GM12873 (cell line): ENCODE measurements at regions not wholly inside any gene's neighbourhood (a gene's known extent, or its start where the extent isn't known, plus 50 kb on each side); places are given as distances from the start of the nearest gene placed in this dataset.

Experiments used
- TF ChIP-seq, protein P1 (sequence below): IDR thresholded peaks from 2 replicates; pipeline ENCODE4 v1.5.1; 2012; ENCODE audit warnings: low read depth, mild to moderate bottlenecking, moderate library complexity, low read length, control low read depth; ENCODE audit not compliant: insufficient read depth; ENCODE audit errors: missing control alignments

DNA sequence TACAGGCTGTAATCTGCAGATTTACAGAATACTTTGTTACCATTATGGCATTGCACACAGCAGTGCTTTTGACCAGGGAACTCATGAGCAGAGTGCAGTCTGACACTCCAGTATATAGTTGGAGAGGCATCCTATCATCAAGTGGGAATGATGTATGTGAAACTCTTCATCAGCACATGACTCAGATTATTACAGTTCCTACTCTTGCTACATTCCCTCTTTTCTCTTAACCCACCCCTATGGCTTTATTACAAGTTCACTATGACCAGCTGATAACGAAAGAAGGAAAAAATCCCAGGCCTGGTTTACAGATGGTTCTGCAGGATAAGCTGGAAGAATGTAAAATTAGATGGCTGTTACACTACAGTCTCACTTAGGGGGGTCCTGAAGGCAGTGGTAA lies 385.9 kb downstream of the RASEF start:
- TF ChIP-seq, protein P1, sequence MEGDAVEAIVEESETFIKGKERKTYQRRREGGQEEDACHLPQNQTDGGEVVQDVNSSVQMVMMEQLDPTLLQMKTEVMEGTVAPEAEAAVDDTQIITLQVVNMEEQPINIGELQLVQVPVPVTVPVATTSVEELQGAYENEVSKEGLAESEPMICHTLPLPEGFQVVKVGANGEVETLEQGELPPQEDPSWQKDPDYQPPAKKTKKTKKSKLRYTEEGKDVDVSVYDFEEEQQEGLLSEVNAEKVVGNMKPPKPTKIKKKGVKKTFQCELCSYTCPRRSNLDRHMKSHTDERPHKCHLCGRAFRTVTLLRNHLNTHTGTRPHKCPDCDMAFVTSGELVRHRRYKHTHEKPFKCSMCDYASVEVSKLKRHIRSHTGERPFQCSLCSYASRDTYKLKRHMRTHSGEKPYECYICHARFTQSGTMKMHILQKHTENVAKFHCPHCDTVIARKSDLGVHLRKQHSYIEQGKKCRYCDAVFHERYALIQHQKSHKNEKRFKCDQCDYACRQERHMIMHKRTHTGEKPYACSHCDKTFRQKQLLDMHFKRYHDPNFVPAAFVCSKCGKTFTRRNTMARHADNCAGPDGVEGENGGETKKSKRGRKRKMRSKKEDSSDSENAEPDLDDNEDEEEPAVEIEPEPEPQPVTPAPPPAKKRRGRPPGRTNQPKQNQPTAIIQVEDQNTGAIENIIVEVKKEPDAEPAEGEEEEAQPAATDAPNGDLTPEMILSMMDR: no peak

DNA sequence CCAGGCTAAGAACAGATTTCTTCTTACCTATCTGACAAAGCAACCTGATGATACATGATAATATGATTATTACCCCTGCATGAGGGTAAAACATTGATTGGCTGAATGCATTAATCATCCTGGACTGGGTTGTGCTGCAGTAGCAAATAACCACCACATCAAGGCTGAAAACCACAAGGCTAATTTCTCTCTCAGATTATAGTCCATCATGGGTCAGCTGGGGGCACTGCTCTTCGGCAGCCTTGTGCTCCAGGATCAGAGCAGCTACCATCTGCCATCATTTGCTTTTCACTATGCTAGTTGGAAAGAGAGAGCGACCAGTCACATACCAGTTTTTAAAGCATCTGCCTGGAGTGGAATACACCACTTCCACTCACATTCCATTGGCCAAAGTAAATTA lies 383.5 kb downstream of the RASEF start:
- TF ChIP-seq, protein P1: no peak

DNA sequence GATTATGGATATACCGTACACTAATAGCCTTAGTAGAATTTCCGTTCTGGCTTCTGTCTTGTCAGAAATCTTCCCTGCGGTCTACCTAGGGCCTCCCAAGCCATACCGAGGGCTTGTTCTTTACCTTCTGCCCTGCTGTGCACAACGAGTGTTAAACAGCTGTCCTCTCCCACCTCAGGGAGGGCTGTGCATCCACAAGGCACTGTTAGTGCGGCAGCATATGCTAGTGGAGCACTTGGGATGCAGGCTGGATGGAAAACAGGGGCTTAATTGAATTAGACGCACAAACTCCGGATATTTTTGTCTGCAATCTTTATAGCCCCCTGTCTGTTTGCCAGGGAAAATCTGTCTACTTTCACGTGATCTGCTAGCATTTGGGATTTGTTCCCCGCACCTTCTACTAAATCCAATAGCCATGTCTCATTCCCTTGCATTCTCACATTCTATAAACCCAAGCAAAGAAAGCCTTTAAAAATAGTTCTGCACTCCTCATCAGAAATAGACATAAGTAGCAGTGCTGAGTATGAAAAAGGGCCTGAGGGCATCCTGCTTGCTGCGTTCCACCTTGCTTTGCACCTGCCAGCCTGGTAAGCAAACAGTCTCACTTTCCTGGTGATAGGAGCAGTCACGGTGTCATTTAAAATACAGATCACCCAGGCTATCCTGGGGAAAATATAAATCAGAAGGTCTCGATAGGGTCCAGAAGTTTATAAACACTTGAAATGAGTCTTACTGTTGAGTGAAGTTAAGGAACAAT lies 382.6 kb downstream of the RASEF start:
- TF ChIP-seq, protein P1: no peak

DNA sequence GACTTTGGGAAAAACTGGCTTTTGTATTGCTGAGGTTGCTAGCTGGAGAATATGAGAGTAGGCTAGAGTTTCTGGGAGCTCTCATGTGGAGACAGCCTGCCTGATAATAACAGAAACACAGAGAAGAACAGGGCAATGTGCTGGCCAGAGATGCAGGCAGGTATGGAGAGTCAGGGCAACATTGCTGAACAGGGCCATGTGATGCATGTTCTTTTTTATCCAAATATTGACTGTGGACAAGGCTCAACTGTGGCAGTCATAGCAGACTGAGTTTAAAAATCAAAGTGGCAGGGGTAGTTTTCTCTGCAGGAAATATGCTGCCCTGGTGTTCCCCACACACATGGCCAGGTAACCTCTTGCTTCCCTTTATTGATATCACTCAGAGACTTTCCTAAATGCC lies 381.1 kb downstream of the RASEF start:
- TF ChIP-seq, protein P1: no peak

DNA sequence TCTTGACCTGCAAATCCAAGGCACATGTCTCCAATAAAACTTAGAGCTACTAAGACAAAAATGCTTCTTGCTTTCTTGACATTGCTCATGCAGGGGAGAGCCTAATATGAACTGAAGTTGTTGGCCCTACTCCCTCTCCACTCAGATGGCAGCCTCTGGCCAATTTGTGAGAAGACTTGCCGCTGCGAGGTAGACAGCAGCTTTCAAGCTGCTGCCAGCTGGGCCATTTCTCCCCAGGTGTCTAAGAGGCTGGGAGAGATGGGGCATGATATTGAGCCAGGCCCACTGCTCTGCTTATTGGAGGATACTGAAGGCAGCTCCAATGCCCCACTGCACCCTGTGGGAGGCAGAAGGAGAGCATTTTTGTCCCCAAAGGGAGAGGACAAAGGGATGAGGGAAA lies 380.5 kb downstream of the RASEF start:
- TF ChIP-seq, protein P1: no peak

DNA sequence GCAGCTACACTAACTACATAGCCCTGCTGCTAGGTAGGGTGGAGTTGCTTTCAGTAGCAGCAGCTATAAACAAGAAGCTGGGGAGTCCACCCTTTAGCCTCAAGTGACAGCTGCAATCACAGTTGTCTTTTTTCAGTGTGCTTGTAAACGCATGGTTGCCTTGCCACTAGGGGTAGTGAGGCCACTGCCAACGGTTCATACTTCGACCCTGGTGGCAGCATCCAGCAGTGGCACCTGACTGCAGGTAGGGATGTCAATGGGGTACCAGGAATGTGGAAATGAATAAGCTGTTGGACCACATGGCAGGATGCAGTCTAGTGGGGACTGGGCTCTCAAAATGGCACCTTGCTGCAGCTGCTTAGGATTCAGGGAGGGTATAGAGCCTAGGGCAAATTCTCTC lies 367.2 kb downstream of the RASEF start:
- TF ChIP-seq, protein P1: no peak

DNA sequence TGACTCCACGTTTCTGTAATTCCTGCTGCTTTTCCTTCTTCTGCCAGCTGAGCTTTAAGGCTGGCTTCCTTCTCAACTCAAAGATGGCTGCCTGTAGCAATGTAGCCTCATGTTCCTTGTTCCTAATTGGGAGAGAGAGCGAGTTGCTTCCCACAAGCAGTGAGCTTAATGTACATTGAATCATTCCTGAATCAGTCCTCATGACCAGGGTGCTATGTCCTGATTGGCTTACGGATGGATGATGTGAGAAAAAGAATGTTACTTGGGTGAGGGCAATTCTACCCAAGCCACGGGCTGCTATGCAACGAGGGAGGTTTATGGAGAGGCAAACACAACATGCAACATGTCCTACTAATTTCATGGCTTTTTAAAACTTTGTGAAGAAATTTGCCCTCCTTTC lies 356.2 kb downstream of the RASEF start:
- TF ChIP-seq, protein P1: no peak
